ENCODE measurements at regions not wholly inside any gene's neighbourhood (a gene's known extent, or its start where the extent isn't known, plus 50 kb on each side); places are given as distances from the start of the nearest gene placed in this dataset.

- no peak overlapping the region for H3K4me3 ChIP-seq (replicated peaks; ENCODE audit: low read depth, low read length)
- no peak for DNase-seq (ENCODE audit: low read depth)
- no peak for TF ChIP-seq CTCF (IDR thresholded peaks at IDR 0.05; ENCODE audit: low read length, missing control alignments)
Observed at GRCh38 chr2:142320067-142320466, 189.3 kb upstream of the LRP1B start.

- no peak for DNase-seq (ENCODE audit: low read depth)
- H3K4me3 ChIP-seq (replicated peaks; ENCODE audit: low read depth, low read length) = no peak overlapping the region
- no peak for TF ChIP-seq CTCF (IDR thresholded peaks at IDR 0.05; ENCODE audit: low read length, missing control alignments)
Observed at GRCh38 chr2:142316049-142316448, 185.2 kb upstream of the LRP1B start.

DNA sequence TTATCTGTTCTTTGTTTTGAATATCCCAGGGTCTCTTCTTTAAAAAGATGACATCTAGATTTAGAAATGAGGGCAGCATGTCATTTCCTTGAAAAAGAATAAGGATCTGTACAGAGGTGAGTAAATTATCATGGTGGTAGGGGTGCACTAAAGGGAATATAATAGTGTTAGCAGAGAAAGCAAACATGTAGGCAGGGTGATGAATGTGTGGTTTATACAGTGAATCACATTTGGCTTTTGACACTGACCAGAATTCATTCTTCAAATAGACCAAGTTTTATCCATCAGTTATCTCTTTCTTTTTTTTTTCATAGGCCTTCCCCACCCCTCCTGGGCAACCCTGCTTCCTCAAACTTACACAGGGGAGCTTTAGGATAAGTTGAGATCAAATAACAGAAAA, 184.5 kb upstream of the LRP1B start:
- TF ChIP-seq CTCF (IDR thresholded peaks at IDR 0.05; ENCODE audit: low read length, missing control alignments) = no peak
- H3K4me3 ChIP-seq (replicated peaks; ENCODE audit: low read depth, low read length) = no peak overlapping the region
- no peak for DNase-seq (ENCODE audit: low read depth)

GRCh38 chr2:142314164-142314563, 183.3 kb upstream of the LRP1B start:
- TF ChIP-seq CTCF (IDR thresholded peaks at IDR 0.05; ENCODE audit: low read length, missing control alignments) = no peak
- H3K4me3 ChIP-seq (replicated peaks; ENCODE audit: low read depth, low read length) = no peak overlapping the region
- DNase-seq (ENCODE audit: low read depth) = no peak

DNA sequence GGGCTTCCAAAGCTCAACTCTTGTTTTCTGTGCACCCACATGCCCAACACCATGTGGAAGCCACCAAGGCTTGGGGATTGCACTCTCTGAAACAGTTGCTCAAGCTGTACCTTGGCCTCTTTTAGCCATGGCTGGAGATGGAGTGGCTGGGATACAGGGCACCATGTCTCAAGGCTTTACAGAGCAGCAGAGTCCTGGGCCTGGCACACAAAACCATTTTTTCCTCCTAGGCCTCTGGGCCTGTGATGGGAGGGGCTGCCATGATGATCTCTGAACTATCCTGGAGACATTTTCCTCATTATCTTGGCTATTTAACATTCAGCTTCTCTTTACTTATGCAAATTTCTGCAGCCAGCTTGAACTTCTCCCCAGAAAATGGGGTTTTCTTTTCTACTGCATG, 179.7 kb upstream of the LRP1B start:
- no peak overlapping the region for H3K4me3 ChIP-seq (replicated peaks; ENCODE audit: low read depth, low read length)
- no peak for TF ChIP-seq CTCF (IDR thresholded peaks at IDR 0.05; ENCODE audit: low read length, missing control alignments)
- DNase-seq (ENCODE audit: low read depth) = no peak

DNA sequence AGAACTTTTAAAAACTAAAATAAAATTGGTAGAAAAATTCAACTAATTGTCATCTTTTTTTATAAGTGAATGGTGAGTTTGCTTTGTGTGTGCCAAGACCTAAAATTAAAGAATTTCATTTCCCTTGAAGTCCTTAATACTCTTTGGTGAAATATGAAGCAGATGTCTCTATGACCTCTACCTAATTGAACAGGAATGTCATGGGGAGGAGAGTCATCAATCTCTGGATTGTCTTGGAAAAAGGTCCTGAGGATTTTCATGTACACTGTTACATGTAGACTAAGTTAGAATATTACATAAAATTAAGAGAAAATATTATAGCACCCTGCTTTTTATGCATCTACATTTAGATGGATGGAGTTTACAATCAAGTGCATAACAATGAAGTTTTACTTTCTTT, 177.9 kb upstream of the LRP1B start:
- H3K4me3 ChIP-seq (replicated peaks; ENCODE audit: low read depth, low read length) = no peak overlapping the region
- no peak for DNase-seq (ENCODE audit: low read depth)
- no peak for TF ChIP-seq CTCF (IDR thresholded peaks at IDR 0.05; ENCODE audit: low read length, missing control alignments)

- no peak overlapping the region for H3K4me3 ChIP-seq (replicated peaks; ENCODE audit: low read depth, low read length)
- DNase-seq (ENCODE audit: low read depth) = no peak
- TF ChIP-seq CTCF (IDR thresholded peaks at IDR 0.05; ENCODE audit: low read length, missing control alignments) = no peak
Observed at GRCh38 chr2:142307616-142308115, 176.8 kb upstream of the LRP1B start.

All from fibroblast of pulmonary artery (primary cell).